GM23338 (cell line): ENCODE measurements at regions not wholly inside any gene's neighbourhood (a gene's known extent, or its start where the extent isn't known, plus 50 kb on each side); places are given as distances from the start of the nearest gene placed in this dataset.
"Not testable (repeated sequence)": the region's sequence is repeated elsewhere in the genome, so short reads cannot be mapped to it uniquely, and the experiment has no call there.

Experiments used
- ATAC-seq: fragments of 200-7000 bp; cut with Tn5 transposase; 3 replicates; pipeline ENCODE4 v1.9.1; 2020
- DNase-seq: peaks from one replicate; pipeline ENCODE4 v3.0.0-alpha.2; 2015; ENCODE audit warnings: low spot score
- H2AFZ ChIP-seq: fragments of 200-600 bp; sonication (generic); 2 replicates; pipeline ENCODE4 v1.8.0; 2016; ENCODE audit warnings: antibody characterized with exemption, mild to moderate bottlenecking, moderate library complexity
- H3F3A ChIP-seq: fragments of 200-600 bp; sonication (generic); replicated peaks from 2 replicates; pipeline ENCODE4 v1.8.0; 2017; ENCODE audit warnings: antibody characterized with exemption, mixed run types, low read depth
- H3K27ac ChIP-seq: fragments of 200-600 bp; sonication (generic); 2 replicates; pipeline ENCODE4 v1.6.1; 2016; ENCODE audit warnings: low read depth
- H3K27me3 ChIP-seq: fragments of 200-600 bp; sonication (generic); 2 replicates; pipeline ENCODE4 v1.8.0; 2016; ENCODE audit warnings: mild to moderate bottlenecking, mixed run types, moderate library complexity; ENCODE audit not compliant: insufficient read depth
- H3K36me3 ChIP-seq: fragments of 200-600 bp; sonication (generic); 2 replicates; pipeline ENCODE4 v1.8.0; 2016; ENCODE audit warnings: mild to moderate bottlenecking; ENCODE audit not compliant: insufficient read depth
- H3K4me1 ChIP-seq: fragments of 200-600 bp; sonication (generic); 2 replicates; pipeline ENCODE4 v1.8.0; 2016; ENCODE audit warnings: mild to moderate bottlenecking, moderate library complexity; ENCODE audit not compliant: insufficient read depth
- H3K4me2 ChIP-seq: fragments of 200-600 bp; sonication (generic); 2 replicates; pipeline ENCODE4 v1.7.1; 2017; ENCODE audit warnings: mixed run types
- H3K4me3 ChIP-seq: fragments of 200-600 bp; sonication (generic); 2 replicates; pipeline ENCODE4 v1.6.1; 2016; ENCODE audit warnings: mixed run types
- H3K79me2 ChIP-seq: fragments of 200-600 bp; sonication (generic); replicated peaks from 2 replicates; pipeline ENCODE4 v1.8.0; 2017; ENCODE audit warnings: mild to moderate bottlenecking; ENCODE audit not compliant: insufficient read depth
- H3K9me2 ChIP-seq: fragments of 200-600 bp; sonication (generic); 2 replicates; pipeline ENCODE4 v1.8.0; 2017; ENCODE audit not compliant: insufficient read depth
- H4K20me1 ChIP-seq: fragments of 200-600 bp; sonication (generic); replicated peaks from 2 replicates; pipeline ENCODE4 v1.8.0; 2017; ENCODE audit warnings: mild to moderate bottlenecking; ENCODE audit not compliant: insufficient read depth
- H3K27ac Mint-ChIP-seq: 2 replicates; pipeline ENCODE4 v1.8.0; 2020; ENCODE audit warnings: inconsistent platforms, mild to moderate bottlenecking, moderate library complexity, mixed read lengths
- H3K27me3 Mint-ChIP-seq: 3 replicates; pipeline ENCODE4 v1.8.0; 2022; ENCODE audit warnings: low read depth, mild to moderate bottlenecking, moderate library complexity, mixed read lengths, inconsistent platforms; ENCODE audit not compliant: insufficient read depth, poor library complexity
- H3K36me3 Mint-ChIP-seq: 3 replicates; pipeline ENCODE4 v1.8.0; 2021; ENCODE audit warnings: low read depth, mild to moderate bottlenecking, inconsistent platforms, moderate library complexity, mixed read lengths
- H3K4me1 Mint-ChIP-seq: 3 replicates; pipeline ENCODE4 v1.8.0; 2020; ENCODE audit warnings: mild to moderate bottlenecking, inconsistent platforms, mixed read lengths
- H3K4me3 Mint-ChIP-seq: 3 replicates; pipeline ENCODE4 v1.8.0; 2021; ENCODE audit warnings: moderate library complexity, mild to moderate bottlenecking, inconsistent platforms, mixed read lengths
- H3K9me3 Mint-ChIP-seq: 3 replicates; pipeline ENCODE4 v1.8.0; 2020; ENCODE audit warnings: moderate library complexity, mild to moderate bottlenecking, inconsistent platforms, mixed read lengths
- EZH2 ChIP-seq: fragments of 200-600 bp; sonication (generic); IDR thresholded peaks from one replicate; pipeline ENCODE4 v1.8.0; 2017; ENCODE audit warnings: antibody characterized with exemption, mild to moderate bottlenecking, low read depth; ENCODE audit not compliant: unreplicated experiment
- EZH2phosphoT487 ChIP-seq: fragments of 200-600 bp; sonication (generic); IDR thresholded peaks from one replicate; pipeline ENCODE4 v1.8.1; 2018; ENCODE audit warnings: antibody characterized with exemption; ENCODE audit not compliant: unreplicated experiment
- NANOG ChIP-seq: IDR thresholded peaks from 2 replicates; pipeline ENCODE4 v1.6.1; 2016; ENCODE audit warnings: antibody characterized with exemption, borderline replicate concordance
- POLR2AphosphoS5 ChIP-seq: IDR thresholded peaks from 2 replicates; pipeline ENCODE4 v1.6.1; 2016; ENCODE audit warnings: antibody characterized with exemption, low read depth
- STAT1 ChIP-seq: IDR thresholded peaks from one replicate; pipeline ENCODE4 v1.6.1; 2016; ENCODE audit warnings: antibody characterized with exemption; ENCODE audit not compliant: unreplicated experiment
- TF ChIP-seq, protein P1 (sequence below), 2 experiments: fragments of 200-600 bp in 1 of 2; sonication (generic) in 1 of 2; conservative IDR thresholded peaks; 2 replicates each; pipeline versions ENCODE4 v1.5.1 to v1.6.1; 2016 to 2017; ENCODE audit warnings: antibody characterized with exemption in 2 of 2, low read depth in 2 of 2, mild to moderate bottlenecking in 2 of 2, moderate library complexity in 1 of 2
- TF ChIP-seq, protein P2 (sequence below): fragments of 250-450 bp; sonication (Bioruptor Pico); IDR thresholded peaks from 2 replicates; pipeline ENCODE4 v1.5.0; 2020; ENCODE audit warnings: mild to moderate bottlenecking, moderate library complexity

DNA sequence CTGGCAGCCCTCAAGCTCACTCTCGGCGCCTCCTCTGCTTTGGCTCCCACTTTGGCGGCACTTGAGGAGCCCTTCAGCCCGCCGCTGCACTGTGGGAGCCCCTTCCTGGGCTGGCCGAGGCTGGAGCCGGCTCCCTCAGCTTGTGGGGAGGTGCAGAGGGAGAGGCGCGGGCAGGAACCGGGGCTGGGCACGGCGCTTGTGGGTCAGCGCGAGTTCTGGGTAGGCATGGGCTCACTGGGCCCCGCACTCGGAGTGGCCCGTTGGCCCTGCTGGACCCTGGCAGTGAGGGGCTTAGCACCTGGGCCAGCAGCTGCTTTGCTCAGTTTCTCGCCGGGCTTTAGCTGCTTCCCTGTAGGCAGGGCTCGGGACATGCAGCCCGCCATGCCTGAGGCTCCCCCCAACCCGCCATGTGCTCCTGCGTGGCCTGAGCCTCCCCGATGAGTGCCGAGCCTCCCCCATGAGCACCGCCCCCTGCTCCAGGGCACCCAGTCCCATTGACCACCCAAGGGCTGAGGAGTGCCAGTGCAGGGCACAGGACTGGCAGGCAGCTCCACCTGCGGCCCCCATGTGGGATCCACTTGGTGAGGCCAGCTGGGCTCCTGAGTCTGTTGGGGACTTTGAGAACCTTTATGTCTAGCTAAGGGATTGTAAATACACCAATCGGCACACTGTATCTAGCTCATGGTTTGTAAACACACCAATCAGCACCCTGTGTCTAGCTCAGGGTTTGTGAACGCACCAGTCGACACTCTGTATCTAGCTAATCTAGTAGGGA lies 101.5 kb upstream of the DRD5 start (continued):
- TF ChIP-seq POLR2AphosphoS5 (no peak), EZH2phosphoT487 (no peak)

DNA sequence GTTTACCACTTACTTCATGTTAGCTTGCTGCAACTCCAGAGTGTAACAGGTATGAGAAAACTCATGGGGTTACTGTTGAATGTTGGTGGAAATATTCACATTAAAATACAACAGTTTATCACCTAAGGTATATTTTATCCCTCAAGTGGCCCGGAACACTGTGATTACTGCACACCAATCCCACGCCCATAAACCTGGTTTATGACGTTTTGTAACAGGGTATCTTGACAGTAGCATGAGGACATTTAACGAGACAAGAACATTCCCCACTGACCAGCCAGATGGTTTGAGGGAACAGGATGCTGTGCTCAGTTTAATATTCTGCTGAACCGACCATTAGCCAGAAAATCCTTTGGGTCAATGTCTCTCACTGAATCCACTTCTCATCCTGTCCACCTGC lies 98.3 kb upstream of the DRD5 start:
- H3K4me3 Mint-ChIP-seq, H3K27ac Mint-ChIP-seq, H3K9me2 ChIP-seq, H2AFZ ChIP-seq, H3K4me3 ChIP-seq, H3K36me3 ChIP-seq, H3K27me3 Mint-ChIP-seq, H3F3A ChIP-seq, H3K4me1 ChIP-seq, DNase-seq, H3K36me3 Mint-ChIP-seq, H3K9me3 Mint-ChIP-seq, H3K27ac ChIP-seq, H3K4me2 ChIP-seq, H3K4me1 Mint-ChIP-seq, H3K79me2 ChIP-seq, H3K27me3 ChIP-seq, H4K20me1 ChIP-seq, ATAC-seq: not testable (repeated sequence)

DNA sequence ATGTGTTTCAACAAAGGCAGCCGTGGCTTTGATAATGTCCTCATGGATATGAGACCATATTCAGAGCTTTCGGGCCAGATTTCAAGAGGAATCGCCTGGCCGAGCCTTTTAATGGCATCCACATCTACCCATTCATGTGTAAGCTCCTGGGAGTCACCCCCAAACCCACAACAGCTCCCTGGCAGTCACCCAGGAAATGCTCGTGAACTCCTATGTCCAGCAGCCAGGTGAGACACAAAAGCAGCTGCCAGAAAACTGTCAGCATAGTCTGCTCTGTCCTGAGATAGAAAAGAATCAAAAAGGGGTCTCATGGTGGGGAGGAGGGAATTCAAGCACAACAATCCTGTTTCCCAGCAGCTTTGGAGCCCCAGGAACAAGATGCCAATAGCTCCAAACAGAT lies 96.4 kb upstream of the DRD5 start:
- not testable (repeated sequence) for H3K79me2 ChIP-seq, H3K9me3 Mint-ChIP-seq, H3K27me3 Mint-ChIP-seq, H3K27me3 ChIP-seq, ATAC-seq, H3K27ac ChIP-seq, H3K4me3 Mint-ChIP-seq, H3K9me2 ChIP-seq, H3K4me1 Mint-ChIP-seq, H3K4me3 ChIP-seq, H3K4me2 ChIP-seq, H2AFZ ChIP-seq, H3K4me1 ChIP-seq, H3F3A ChIP-seq, H3K27ac Mint-ChIP-seq, H3K36me3 ChIP-seq, DNase-seq, H4K20me1 ChIP-seq, H3K36me3 Mint-ChIP-seq

DNA sequence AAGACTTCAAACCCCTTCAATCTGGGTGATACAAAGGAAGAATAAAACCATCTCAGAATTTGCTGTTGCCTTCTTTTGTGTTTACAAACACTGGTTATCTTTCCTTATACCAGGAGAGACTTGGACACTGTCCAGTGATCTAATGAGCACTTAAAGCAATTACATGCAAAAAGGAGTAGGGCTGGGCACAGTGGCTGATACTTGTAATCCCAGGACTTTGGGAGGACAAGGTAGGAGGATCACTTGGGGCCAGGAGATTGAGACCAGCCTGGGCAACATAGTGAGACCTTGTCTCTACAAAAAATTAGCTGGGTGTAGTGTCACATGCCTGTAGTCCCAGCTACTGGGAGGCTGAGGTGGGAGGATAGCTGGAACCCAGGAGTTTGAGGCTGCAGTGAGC lies 95.7 kb upstream of the DRD5 start:
- H3K27me3 Mint-ChIP-seq: peaks cover 3% of the 10 kb centered on the region
- Histone ChIP-seq H3F3A (no peaks in the 10 kb centered on the region), H3K27ac (no peak overlapping the region), H3K4me1 (no peaks in the 10 kb centered on the region), H3K79me2 (no peaks in the 10 kb centered on the region), H4K20me1 (no peaks in the 10 kb centered on the region), H3K36me3 (no peaks in the 10 kb centered on the region), H3K4me3 (no peak overlapping the region), H3K4me2 (no peak overlapping the region), H3K9me2 (no peaks in the 10 kb centered on the region), H3K27me3 (no peaks in the 10 kb centered on the region), H2AFZ (no peak overlapping the region)
- H3K9me3 Mint-ChIP-seq: peaks cover 2% of the 10 kb centered on the region; the same call in 1 of the 3 replicates
- H3K4me1 Mint-ChIP-seq: peaks cover 3% of the 10 kb centered on the region; the same call in 2 of the 3 replicates
- no peak overlapping the region for H3K27ac Mint-ChIP-seq
- H3K4me3 Mint-ChIP-seq: no peak overlapping the region
- DNase-seq (no peak), ATAC-seq (no peak)
- H3K36me3 Mint-ChIP-seq: 0 out of 3 replicates have a peak, but pooled peaks cover 2% of the 10 kb centered on the region
- TF ChIP-seq EZH2 (no peak), NANOG (no peak), EZH2phosphoT487 (no peak), STAT1 (no peak)
- TF ChIP-seq, protein P1, sequence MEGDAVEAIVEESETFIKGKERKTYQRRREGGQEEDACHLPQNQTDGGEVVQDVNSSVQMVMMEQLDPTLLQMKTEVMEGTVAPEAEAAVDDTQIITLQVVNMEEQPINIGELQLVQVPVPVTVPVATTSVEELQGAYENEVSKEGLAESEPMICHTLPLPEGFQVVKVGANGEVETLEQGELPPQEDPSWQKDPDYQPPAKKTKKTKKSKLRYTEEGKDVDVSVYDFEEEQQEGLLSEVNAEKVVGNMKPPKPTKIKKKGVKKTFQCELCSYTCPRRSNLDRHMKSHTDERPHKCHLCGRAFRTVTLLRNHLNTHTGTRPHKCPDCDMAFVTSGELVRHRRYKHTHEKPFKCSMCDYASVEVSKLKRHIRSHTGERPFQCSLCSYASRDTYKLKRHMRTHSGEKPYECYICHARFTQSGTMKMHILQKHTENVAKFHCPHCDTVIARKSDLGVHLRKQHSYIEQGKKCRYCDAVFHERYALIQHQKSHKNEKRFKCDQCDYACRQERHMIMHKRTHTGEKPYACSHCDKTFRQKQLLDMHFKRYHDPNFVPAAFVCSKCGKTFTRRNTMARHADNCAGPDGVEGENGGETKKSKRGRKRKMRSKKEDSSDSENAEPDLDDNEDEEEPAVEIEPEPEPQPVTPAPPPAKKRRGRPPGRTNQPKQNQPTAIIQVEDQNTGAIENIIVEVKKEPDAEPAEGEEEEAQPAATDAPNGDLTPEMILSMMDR (conservative IDR thresholded peaks at IDR 0.05; ENCODE audit: low read depth in 2 of 2): no peak
- TF ChIP-seq, protein P2, sequence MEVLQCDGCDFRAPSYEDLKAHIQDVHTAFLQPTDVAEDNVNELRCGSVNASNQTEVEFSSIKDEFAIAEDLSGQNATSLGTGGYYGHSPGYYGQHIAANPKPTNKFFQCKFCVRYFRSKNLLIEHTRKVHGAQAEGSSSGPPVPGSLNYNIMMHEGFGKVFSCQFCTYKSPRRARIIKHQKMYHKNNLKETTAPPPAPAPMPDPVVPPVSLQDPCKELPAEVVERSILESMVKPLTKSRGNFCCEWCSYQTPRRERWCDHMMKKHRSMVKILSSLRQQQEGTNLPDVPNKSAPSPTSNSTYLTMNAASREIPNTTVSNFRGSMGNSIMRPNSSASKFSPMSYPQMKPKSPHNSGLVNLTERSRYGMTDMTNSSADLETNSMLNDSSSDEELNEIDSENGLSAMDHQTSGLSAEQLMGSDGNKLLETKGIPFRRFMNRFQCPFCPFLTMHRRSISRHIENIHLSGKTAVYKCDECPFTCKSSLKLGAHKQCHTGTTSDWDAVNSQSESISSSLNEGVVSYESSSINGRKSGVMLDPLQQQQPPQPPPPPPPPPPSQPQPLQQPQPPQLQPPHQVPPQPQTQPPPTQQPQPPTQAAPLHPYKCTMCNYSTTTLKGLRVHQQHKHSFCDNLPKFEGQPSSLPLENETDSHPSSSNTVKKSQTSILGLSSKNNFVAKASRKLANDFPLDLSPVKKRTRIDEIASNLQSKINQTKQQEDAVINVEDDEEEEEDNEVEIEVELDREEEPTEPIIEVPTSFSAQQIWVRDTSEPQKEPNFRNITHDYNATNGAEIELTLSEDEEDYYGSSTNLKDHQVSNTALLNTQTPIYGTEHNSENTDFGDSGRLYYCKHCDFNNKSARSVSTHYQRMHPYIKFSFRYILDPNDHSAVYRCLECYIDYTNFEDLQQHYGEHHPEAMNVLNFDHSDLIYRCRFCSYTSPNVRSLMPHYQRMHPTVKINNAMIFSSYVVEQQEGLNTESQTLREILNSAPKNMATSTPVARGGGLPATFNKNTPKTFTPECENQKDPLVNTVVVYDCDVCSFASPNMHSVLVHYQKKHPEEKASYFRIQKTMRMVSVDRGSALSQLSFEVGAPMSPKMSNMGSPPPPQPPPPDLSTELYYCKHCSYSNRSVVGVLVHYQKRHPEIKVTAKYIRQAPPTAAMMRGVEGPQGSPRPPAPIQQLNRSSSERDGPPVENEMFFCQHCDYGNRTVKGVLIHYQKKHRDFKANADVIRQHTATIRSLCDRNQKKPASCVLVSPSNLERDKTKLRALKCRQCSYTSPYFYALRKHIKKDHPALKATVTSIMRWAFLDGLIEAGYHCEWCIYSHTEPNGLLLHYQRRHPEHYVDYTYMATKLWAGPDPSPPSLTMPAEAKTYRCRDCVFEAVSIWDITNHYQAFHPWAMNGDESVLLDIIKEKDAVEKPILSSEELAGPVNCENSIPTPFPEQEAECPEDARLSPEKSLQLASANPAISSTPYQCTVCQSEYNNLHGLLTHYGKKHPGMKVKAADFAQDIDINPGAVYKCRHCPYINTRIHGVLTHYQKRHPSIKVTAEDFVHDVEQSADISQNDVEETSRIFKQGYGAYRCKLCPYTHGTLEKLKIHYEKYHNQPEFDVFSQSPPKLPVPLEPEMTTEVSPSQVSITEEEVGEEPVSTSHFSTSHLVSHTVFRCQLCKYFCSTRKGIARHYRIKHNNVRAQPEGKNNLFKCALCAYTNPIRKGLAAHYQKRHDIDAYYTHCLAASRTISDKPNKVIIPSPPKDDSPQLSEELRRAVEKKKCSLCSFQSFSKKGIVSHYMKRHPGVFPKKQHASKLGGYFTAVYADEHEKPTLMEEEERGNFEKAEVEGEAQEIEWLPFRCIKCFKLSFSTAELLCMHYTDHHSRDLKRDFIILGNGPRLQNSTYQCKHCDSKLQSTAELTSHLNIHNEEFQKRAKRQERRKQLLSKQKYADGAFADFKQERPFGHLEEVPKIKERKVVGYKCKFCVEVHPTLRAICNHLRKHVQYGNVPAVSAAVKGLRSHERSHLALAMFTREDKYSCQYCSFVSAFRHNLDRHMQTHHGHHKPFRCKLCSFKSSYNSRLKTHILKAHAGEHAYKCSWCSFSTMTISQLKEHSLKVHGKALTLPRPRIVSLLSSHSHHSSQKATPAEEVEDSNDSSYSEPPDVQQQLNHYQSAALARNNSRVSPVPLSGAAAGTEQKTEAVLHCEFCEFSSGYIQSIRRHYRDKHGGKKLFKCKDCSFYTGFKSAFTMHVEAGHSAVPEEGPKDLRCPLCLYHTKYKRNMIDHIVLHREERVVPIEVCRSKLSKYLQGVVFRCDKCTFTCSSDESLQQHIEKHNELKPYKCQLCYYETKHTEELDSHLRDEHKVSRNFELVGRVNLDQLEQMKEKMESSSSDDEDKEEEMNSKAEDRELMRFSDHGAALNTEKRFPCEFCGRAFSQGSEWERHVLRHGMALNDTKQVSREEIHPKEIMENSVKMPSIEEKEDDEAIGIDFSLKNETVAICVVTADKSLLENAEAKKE (CRISPR knock-in tag): no peak
